Stimulated activated CD4-positive, alpha-beta T cell treated with anti-CD3 and anti-CD28 coated beads, Interleukin-12 subunit alpha, Interleukin-12 subunit beta, amount 100 ng/mL, for 48 hours (primary cell): ENCODE measurements at regions not wholly inside any gene's neighbourhood (a gene's known extent, or its start where the extent isn't known, plus 50 kb on each side); places are given as distances from the start of the nearest gene placed in this dataset.
"Not testable (repeated sequence)": the region's sequence is repeated elsewhere in the genome, so short reads cannot be mapped to it uniquely, and the experiment has no call there.

Source experiments
- DNase-seq, 3 donors: peaks; one replicate each; pipeline ENCODE4 v3.0.0-alpha.2; 2020; ENCODE audit warnings: low read depth in 2 of 3, low spot score in 1 of 3

GRCh38 chr14:40025101-40025500 lies 592.9 kb upstream of the FBXO33 start:
- no peak for DNase-seq

- no peak for DNase-seq
These were observed 578.7 kb upstream of the FBXO33 start for GRCh38 chr14:40010961-40011360.

GRCh38 chr14:40009771-40010170 lies 577.5 kb upstream of the FBXO33 start:
- no peak for DNase-seq

- DNase-seq, result not testable (repeated sequence)
These were observed 576.1 kb upstream of the FBXO33 start for GRCh38 chr14:40008345-40008744.

- no peak for DNase-seq
These were observed 572.8 kb upstream of the FBXO33 start for GRCh38 chr14:40004871-40005500.

GRCh38 chr14:40003773-40004172 lies 571.5 kb upstream of the FBXO33 start:
- no peak for DNase-seq

- DNase-seq, result no peak
These were observed 566.6 kb upstream of the FBXO33 start for GRCh38 chr14:39998854-39999253.

- DNase-seq, result no peak
These were observed 565.9 kb upstream of the FBXO33 start for GRCh38 chr14:39998114-39998513.

- DNase-seq, result no peak
These were observed 558.8 kb upstream of the FBXO33 start for GRCh38 chr14:39991041-39991440.

GRCh38 chr14:39988939-39989338 lies 556.7 kb upstream of the FBXO33 start:
- DNase-seq, result no peak

GRCh38 chr14:39984323-39984722 lies 552.1 kb upstream of the FBXO33 start:
- no peak for DNase-seq

- DNase-seq, result no peak
These were observed 545.0 kb upstream of the FBXO33 start for GRCh38 chr14:39977198-39977597.

- DNase-seq, result no peak
These were observed 541.8 kb upstream of the FBXO33 start for GRCh38 chr14:39974036-39974435.

- DNase-seq, result no peak
These were observed 540.5 kb upstream of the FBXO33 start for GRCh38 chr14:39972704-39973103.

GRCh38 chr14:39967885-39968284 lies 535.7 kb upstream of the FBXO33 start:
- DNase-seq, result no peak

GRCh38 chr14:39957987-39958386 lies 525.8 kb upstream of the FBXO33 start:
- no peak for DNase-seq

GRCh38 chr14:39957290-39957689 lies 525.1 kb upstream of the FBXO33 start:
- no peak for DNase-seq

GRCh38 chr14:39956372-39956771 lies 524.1 kb upstream of the FBXO33 start:
- DNase-seq, result no peak

GRCh38 chr14:39948235-39948634 lies 516.0 kb upstream of the FBXO33 start:
- no peak for DNase-seq

GRCh38 chr14:39946807-39947206 lies 514.6 kb upstream of the FBXO33 start:
- DNase-seq, result no peak

- DNase-seq, result no peak
These were observed 506.8 kb upstream of the FBXO33 start for GRCh38 chr14:39939023-39939422.

GRCh38 chr14:39912192-39913100 lies 480.2 kb upstream of the FBXO33 start:
- no peak for DNase-seq

- DNase-seq, result no peak
These were observed 465.4 kb upstream of the FBXO33 start for GRCh38 chr14:39897657-39898056.
